SK-N-SH (cell line): ENCODE measurements at regions not wholly inside any gene's neighbourhood (a gene's known extent, or its start where the extent isn't known, plus 50 kb on each side); places are given as distances from the start of the nearest gene placed in this dataset.

ENCODE experiments used
- CTCF ChIA-PET: fragments of 300-600, 350-600 bp; formaldehyde crosslinking; extraction: SDS; loops from one replicate; lab custom pipeline; 2021; lab: Yijun Ruan, JAX
- POLR2A ChIA-PET: fragments of 350-600 bp; sonication (Branson Sonifier 250); formaldehyde crosslinking; extraction: SDS; loops from one replicate; lab custom pipeline; 2020; ENCODE audit warnings: antibody characterized with exemption, inconsistent platforms; lab: Yijun Ruan, JAX
- DNase-seq: peaks from one replicate; pipeline ENCODE4 v3.0.0; 2012
- H2AFZ ChIP-seq: fragments of 200-600 bp; sonication (generic); 2 replicates; pipeline ENCODE4 v1.8.1; 2016; ENCODE audit warnings: antibody characterized with exemption, mild to moderate bottlenecking, low read depth
- H3F3A ChIP-seq: fragments of 200-600 bp; sonication (generic); replicated peaks from 2 replicates; pipeline ENCODE3; 2016; ENCODE audit warnings: antibody characterized with exemption, mild to moderate bottlenecking; ENCODE audit not compliant: insufficient read depth
- H3K27ac ChIP-seq, 2 experiments: fragments of 200-500 bp in 1 of 2; fragments of 200-600 bp in 1 of 2; sonication (Bioruptor generic) in 1 of 2; sonication (generic), shearing (Covaris generic) in 1 of 2; 2 replicates each; pipeline versions ENCODE4 v1.5.1 to v1.6.1; 2014 to 2016; ENCODE audit warnings: low read depth in 2 of 2, inconsistent platforms in 1 of 2, low read length in 1 of 2, mild to moderate bottlenecking in 1 of 2, mixed read lengths in 1 of 2
- H3K27me3 ChIP-seq: fragments of 200-600 bp; sonication (generic), shearing (Covaris generic); 2 replicates; pipeline ENCODE4 v1.6.1; 2016; ENCODE audit warnings: mixed run types; ENCODE audit not compliant: insufficient read depth
- H3K36me3 ChIP-seq, 2 experiments: fragments of 200-500 bp in 1 of 2; fragments of 200-600 bp in 1 of 2; sonication (Bioruptor generic) in 1 of 2; sonication (generic) in 1 of 2; replicated peaks in 1 of 2; 2 replicates each; pipeline versions ENCODE3 to v1.5.1; 2014 to 2016; ENCODE audit warnings: low read length in 1 of 2, mild to moderate bottlenecking in 1 of 2; ENCODE audit not compliant: insufficient read depth in 2 of 2, control insufficient read depth in 1 of 2
- H3K4me1 ChIP-seq, 2 experiments: fragments of 200-500 bp in 1 of 2; fragments of 200-600 bp in 1 of 2; sonication (Bioruptor generic) in 1 of 2; sonication (generic), shearing (Covaris generic) in 1 of 2; 2 replicates each; pipeline versions ENCODE4 v1.5.1 to v1.6.1; 2014 to 2016; ENCODE audit warnings: low read depth in 1 of 2, low read length in 1 of 2, mixed run types in 1 of 2; ENCODE audit not compliant: insufficient read depth in 2 of 2, control insufficient read depth in 1 of 2
- H3K4me2 ChIP-seq: fragments of 200-600 bp; sonication (generic), shearing (Covaris generic); 2 replicates; pipeline ENCODE4 v1.6.1; 2017; ENCODE audit warnings: mixed run types
- H3K4me3 ChIP-seq, 2 experiments: fragments of 200-500 bp in 1 of 2; fragments of 200-600 bp in 1 of 2; sonication (Bioruptor generic) in 1 of 2; sonication (generic), shearing (Covaris generic) in 1 of 2; 2 replicates each; pipeline versions ENCODE4 v1.5.1 to v1.8.1; 2014 to 2016; ENCODE audit warnings: low read depth in 2 of 2, inconsistent platforms in 1 of 2, low read length in 1 of 2, mild to moderate bottlenecking in 1 of 2, mixed read lengths in 1 of 2, moderate library complexity in 1 of 2
- H3K79me2 ChIP-seq: fragments of 200-600 bp; sonication (generic); 2 replicates; pipeline ENCODE4 v1.8.1; 2017; ENCODE audit warnings: mild to moderate bottlenecking; ENCODE audit not compliant: insufficient read depth
- H3K9ac ChIP-seq: fragments of 200-600 bp; sonication (generic); 2 replicates; pipeline ENCODE4 v1.6.1; 2017; ENCODE audit warnings: mixed run types
- H3K9me2 ChIP-seq: fragments of 200-600 bp; sonication (generic); 2 replicates; pipeline ENCODE4 v1.6.1; 2017; ENCODE audit warnings: mixed run types
- H3K9me3 ChIP-seq: fragments of 200-600 bp; sonication (generic); 2 replicates; pipeline ENCODE4 v1.6.1; 2017; ENCODE audit warnings: mixed run types, mild to moderate bottlenecking, moderate library complexity
- H4K20me1 ChIP-seq: fragments of 200-600 bp; sonication (generic); 2 replicates; pipeline ENCODE4 v1.6.1; 2017; ENCODE audit warnings: mild to moderate bottlenecking, mixed run types; ENCODE audit not compliant: insufficient read depth
- ELF1 ChIP-seq: IDR thresholded peaks from 2 replicates; pipeline ENCODE4 v1.4.0; 2012
- EP300 ChIP-seq, 2 experiments: IDR thresholded peaks; 2 replicates each; pipeline versions ENCODE4 v1.4.0 to v1.6.1; 2012; ENCODE audit warnings: borderline replicate concordance in 1 of 2, low read depth in 1 of 2, low read length in 1 of 2
- EZH2phosphoT487 ChIP-seq: fragments of 200-600 bp; sonication (generic); IDR thresholded peaks from 2 replicates; pipeline ENCODE4 v1.6.1; 2017; ENCODE audit warnings: low read depth, mixed run types, mild to moderate bottlenecking, antibody characterized with exemption, moderate library complexity, borderline replicate concordance
- GABPA ChIP-seq: IDR thresholded peaks from 2 replicates; pipeline ENCODE4 v1.4.0; 2012; ENCODE audit warnings: low read depth, mild to moderate bottlenecking
- JUND ChIP-seq: IDR thresholded peaks from 2 replicates; pipeline ENCODE4 v1.4.0; 2012
- MEF2A ChIP-seq: IDR thresholded peaks from 2 replicates; pipeline ENCODE4 v1.4.0; 2012; ENCODE audit warnings: low read depth, borderline replicate concordance
- NRF1 ChIP-seq: IDR thresholded peaks from 2 replicates; pipeline ENCODE4 v1.6.1; 2012; ENCODE audit warnings: low read depth, mild to moderate bottlenecking, low read length
- POLR2AphosphoS5 ChIP-seq: IDR thresholded peaks from 2 replicates; pipeline ENCODE4 v1.6.1; 2012; ENCODE audit warnings: low read depth, low read length
- RCOR1 ChIP-seq: fragments of 150-350 bp; IDR thresholded peaks from 2 replicates; pipeline ENCODE4 v1.6.1; 2017; ENCODE audit warnings: antibody characterized with exemption, low read length
- RFX5 ChIP-seq: IDR thresholded peaks from 2 replicates; pipeline ENCODE4 v1.6.1; 2012; ENCODE audit warnings: mild to moderate bottlenecking, improper control_type of control experiment, low read length
- RXRA ChIP-seq: IDR thresholded peaks from 2 replicates; pipeline ENCODE4 v1.4.0; 2012; ENCODE audit warnings: low read depth, mild to moderate bottlenecking, borderline replicate concordance
- SIN3A ChIP-seq: IDR thresholded peaks from 2 replicates; pipeline ENCODE4 v1.6.1; 2012; ENCODE audit warnings: low read depth, mild to moderate bottlenecking, low read length, moderate library complexity, borderline replicate concordance
- SMC3 ChIP-seq: IDR thresholded peaks from 2 replicates; pipeline ENCODE4 v1.6.1; 2012; ENCODE audit warnings: low read depth, low read length, improper control_type of control experiment
- TAF1 ChIP-seq: IDR thresholded peaks from 2 replicates; pipeline ENCODE4 v1.6.1; 2012; ENCODE audit warnings: low read depth, mild to moderate bottlenecking, low read length, moderate library complexity, borderline replicate concordance
- TEAD4 ChIP-seq: IDR thresholded peaks from 2 replicates; pipeline ENCODE4 v1.4.0; 2012; ENCODE audit warnings: mild to moderate bottlenecking, borderline replicate concordance; ENCODE audit not compliant: insufficient read depth
- USF1 ChIP-seq: IDR thresholded peaks from 2 replicates; pipeline ENCODE4 v1.4.0; 2012; ENCODE audit warnings: low read depth, borderline replicate concordance
- WGBS: methylation state at CpG from one replicate; pipeline ENCODE4 v1.1.6; 2017; ENCODE audit warnings: low lambda C conversion rate; 5-methylcytosine and 5-hydroxymethylcytosine counted together

GRCh38 chr21:16976193-16976592, 536.6 kb upstream of the CXADR start:
- 48% methylated on average over 2 of the region's 2 CpGs for WGBS
- DNase-seq, result no peak
- POLR2A ChIA-PET, result no interaction called here

GRCh38 chr21:16978309-16978895, 534.4 kb upstream of the CXADR start:
- H4K20me1 ChIP-seq, result no peaks in the 10 kb centered on the region
- 49% methylated on average over 3 of the region's 4 CpGs for WGBS
- H3K9ac ChIP-seq, result no peak overlapping the region
- no peaks in the 10 kb centered on the region for H3K36me3 ChIP-seq
- no peak overlapping the region for H3K27ac ChIP-seq
- H3K4me2 ChIP-seq, result no peak overlapping the region
- POLR2A ChIA-PET, result no interaction called here
- no peak for TF ChIP-seq SIN3A
- TF ChIP-seq JUND, result no peak
- TF ChIP-seq RCOR1, result no peak
- TF ChIP-seq SMC3, result no peak
- no peak for TF ChIP-seq TEAD4
- no peak for TF ChIP-seq NRF1
- TF ChIP-seq EZH2phosphoT487, result no peak
- TF ChIP-seq USF1, result no peak
- no peak for TF ChIP-seq RFX5
- H3F3A ChIP-seq, result no peaks in the 10 kb centered on the region
- DNase-seq, result no peak
- CTCF ChIA-PET, result no interaction called here
- H2AFZ ChIP-seq, result no peak overlapping the region
- no peak overlapping the region for H3K4me3 ChIP-seq
- H3K79me2 ChIP-seq, result no peaks in the 10 kb centered on the region
- H3K9me3 ChIP-seq, result no peaks in the 10 kb centered on the region
- no peaks in the 10 kb centered on the region; a peak in 1 of 4 replicates for H3K4me1 ChIP-seq
- H3K9me2 ChIP-seq, result no peaks in the 10 kb centered on the region
- no peaks in the 10 kb centered on the region for H3K27me3 ChIP-seq

More at GRCh38 chr21:16976193-16976592, 536.6 kb upstream of the CXADR start:
- H2AFZ ChIP-seq, result no peak overlapping the region
- H3F3A ChIP-seq, result no peaks in the 10 kb centered on the region
- no peaks in the 10 kb centered on the region for H4K20me1 ChIP-seq
- CTCF ChIA-PET, result no interaction called here
- H3K79me2 ChIP-seq, result no peaks in the 10 kb centered on the region
- no peaks in the 10 kb centered on the region for H3K27me3 ChIP-seq
- no peak overlapping the region for H3K4me2 ChIP-seq
- H3K27ac ChIP-seq, result no peak overlapping the region
- TF ChIP-seq RXRA (no peak), MEF2A (no peak), ELF1 (no peak), TAF1 (no peak), GABPA (no peak), POLR2AphosphoS5 (no peak), EP300 (IDR thresholded peaks at IDR 0.05; ENCODE audit: borderline replicate concordance in 1 of 2, low read depth in 1 of 2, low read length in 1 of 2) (no peak)
- no peak overlapping the region for H3K9ac ChIP-seq
- H3K9me2 ChIP-seq, result no peaks in the 10 kb centered on the region
- no peaks in the 10 kb centered on the region; a peak in 1 of 4 replicates for H3K4me1 ChIP-seq
- no peaks in the 10 kb centered on the region for H3K36me3 ChIP-seq
- no peaks in the 10 kb centered on the region; the same call in 1 of the 2 replicates for H3K9me3 ChIP-seq
- no peak overlapping the region for H3K4me3 ChIP-seq
